A673 (cell line): ENCODE measurements at regions not wholly inside any gene's neighbourhood (a gene's known extent, or its start where the extent isn't known, plus 50 kb on each side); places are given as distances from the start of the nearest gene placed in this dataset.

Experiments
- EZH2 ChIP-seq: fragments of 200-600 bp; sonication (generic); IDR thresholded peaks from 2 replicates; pipeline ENCODE4 v1.6.1; 2017; ENCODE audit warnings: borderline replicate concordance, low read depth, mild to moderate bottlenecking, mixed read lengths, antibody characterized with exemption, low read length; ENCODE audit not compliant: poor library complexity, severe bottlenecking
- TF ChIP-seq, protein P1 (sequence below): fragments of 300-800, 200-600 bp; sonication (generic); conservative IDR thresholded peaks from 2 replicates; pipeline ENCODE4 v1.5.1; 2017; ENCODE audit warnings: low read depth, mild to moderate bottlenecking, antibody characterized with exemption, low read length, moderate library complexity, mixed read lengths

GRCh38 chr7:50145801-50146338 lies 52.8 kb upstream of the ZPBP start:
- TF ChIP-seq, protein P1, sequence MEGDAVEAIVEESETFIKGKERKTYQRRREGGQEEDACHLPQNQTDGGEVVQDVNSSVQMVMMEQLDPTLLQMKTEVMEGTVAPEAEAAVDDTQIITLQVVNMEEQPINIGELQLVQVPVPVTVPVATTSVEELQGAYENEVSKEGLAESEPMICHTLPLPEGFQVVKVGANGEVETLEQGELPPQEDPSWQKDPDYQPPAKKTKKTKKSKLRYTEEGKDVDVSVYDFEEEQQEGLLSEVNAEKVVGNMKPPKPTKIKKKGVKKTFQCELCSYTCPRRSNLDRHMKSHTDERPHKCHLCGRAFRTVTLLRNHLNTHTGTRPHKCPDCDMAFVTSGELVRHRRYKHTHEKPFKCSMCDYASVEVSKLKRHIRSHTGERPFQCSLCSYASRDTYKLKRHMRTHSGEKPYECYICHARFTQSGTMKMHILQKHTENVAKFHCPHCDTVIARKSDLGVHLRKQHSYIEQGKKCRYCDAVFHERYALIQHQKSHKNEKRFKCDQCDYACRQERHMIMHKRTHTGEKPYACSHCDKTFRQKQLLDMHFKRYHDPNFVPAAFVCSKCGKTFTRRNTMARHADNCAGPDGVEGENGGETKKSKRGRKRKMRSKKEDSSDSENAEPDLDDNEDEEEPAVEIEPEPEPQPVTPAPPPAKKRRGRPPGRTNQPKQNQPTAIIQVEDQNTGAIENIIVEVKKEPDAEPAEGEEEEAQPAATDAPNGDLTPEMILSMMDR: no peak
- TF ChIP-seq EZH2: no peak
